IMR-90 (cell line): ENCODE measurements at regions not wholly inside any gene's neighbourhood (a gene's known extent, or its start where the extent isn't known, plus 50 kb on each side); places are given as distances from the start of the nearest gene placed in this dataset.

Experiments used
- ATAC-seq: fragments of 200-7000 bp; cut with Tn5 transposase; 2 replicates; pipeline ENCODE4 v1.9.1; 2020; ENCODE audit warnings: low read depth, mild to moderate bottlenecking, moderate library complexity
- BruUV-seq: library from RNA; stranded (reverse); fragments of 400-500 nt; replicated peaks from 2 replicates; lab custom pipeline; 2021; lab: Mats Ljungman, UMichigan
- CTCF ChIA-PET: fragments of 300-600 bp; formaldehyde crosslinking; extraction: SDS; loops from one replicate; lab custom pipeline; 2021; ENCODE audit warnings: antibody characterized with exemption; lab: Yijun Ruan, JAX
- POLR2A ChIA-PET: fragments of 300-600 bp; sonication (Branson Sonifier 250); formaldehyde crosslinking; loops from one replicate; lab custom pipeline; 2022; ENCODE audit warnings: antibody characterized with exemption; ENCODE audit not compliant: unreplicated experiment; lab: Charles Lee
- DNase-seq: peaks from one replicate; pipeline ENCODE4 v3.0.0; 2013
- H2AFZ ChIP-seq: replicated peaks from 2 replicates; pipeline ENCODE3; 2013; ENCODE audit warnings: low read length, mild to moderate bottlenecking; ENCODE audit not compliant: poor library complexity
- H2AK5ac ChIP-seq: 2 replicates; pipeline ENCODE4 v1.6.1; 2013; ENCODE audit warnings: low read depth, low read length, inconsistent platforms
- H2AK9ac ChIP-seq: replicated peaks from 2 replicates; pipeline ENCODE3; 2013; ENCODE audit warnings: mild to moderate bottlenecking, low read depth, low read length, moderate library complexity; ENCODE audit not compliant: poor library complexity
- H2BK120ac ChIP-seq: 2 replicates; pipeline ENCODE4 v1.6.1; 2013; ENCODE audit warnings: low read depth, low read length, inconsistent platforms
- H2BK15ac ChIP-seq: 3 replicates; pipeline ENCODE4 v1.6.1; 2013; ENCODE audit warnings: low read depth, low read length, inconsistent platforms
- H2BK20ac ChIP-seq: 2 replicates; pipeline ENCODE4 v1.6.1; 2013; ENCODE audit warnings: low read depth, mild to moderate bottlenecking, inconsistent platforms, low read length, moderate library complexity
- H2BK5ac ChIP-seq: 2 replicates; pipeline ENCODE4 v1.6.1; 2013; ENCODE audit warnings: mild to moderate bottlenecking, low read depth, low read length, inconsistent platforms; ENCODE audit not compliant: poor library complexity, severe bottlenecking
- H3K14ac ChIP-seq: replicated peaks from 2 replicates; pipeline ENCODE4 v1.6.1; 2013; ENCODE audit warnings: low read depth, low read length, inconsistent platforms
- H3K18ac ChIP-seq: 2 replicates; pipeline ENCODE4 v1.6.1; 2013; ENCODE audit warnings: low read depth, low read length, control low read depth
- H3K23ac ChIP-seq: 2 replicates; pipeline ENCODE4 v1.6.1; 2013; ENCODE audit warnings: low read depth, low read length, inconsistent platforms
- H3K27ac ChIP-seq: 2 replicates; pipeline ENCODE4 v1.5.1; 2013; ENCODE audit warnings: mild to moderate bottlenecking, control low read depth, low read length; ENCODE audit not compliant: insufficient read depth
- H3K27me3 ChIP-seq: 2 replicates; pipeline ENCODE4 v1.6.1; 2013; ENCODE audit warnings: low read length; ENCODE audit not compliant: control insufficient read depth, insufficient read depth
- H3K36me3 ChIP-seq: 2 replicates; pipeline ENCODE4 v1.6.1; 2013; ENCODE audit warnings: low read length, mixed read lengths; ENCODE audit not compliant: control insufficient read depth, insufficient read depth
- H3K4ac ChIP-seq: 2 replicates; pipeline ENCODE4 v1.6.1; 2013; ENCODE audit warnings: low read depth, low read length, inconsistent platforms
- H3K4me1 ChIP-seq: 2 replicates; pipeline ENCODE4 v1.6.1; 2013; ENCODE audit warnings: low read length, mixed read lengths; ENCODE audit not compliant: control insufficient read depth, insufficient read depth
- H3K4me2 ChIP-seq: 2 replicates; pipeline ENCODE4 v1.6.1; 2013; ENCODE audit warnings: low read depth, mild to moderate bottlenecking, control low read depth, low read length, moderate library complexity
- H3K4me3 ChIP-seq: 2 replicates; pipeline ENCODE4 v1.5.1; 2013; ENCODE audit warnings: low read depth, mild to moderate bottlenecking, control low read depth, low read length, moderate library complexity; ENCODE audit not compliant: insufficient read depth
- H3K56ac ChIP-seq: 2 replicates; pipeline ENCODE4 v1.6.1; 2013; ENCODE audit warnings: low read length, inconsistent platforms; ENCODE audit not compliant: insufficient read depth; ENCODE audit errors: extremely low read depth
- H3K79me1 ChIP-seq, 2 experiments: 2 replicates each; pipeline ENCODE4 v1.6.1; 2013; ENCODE audit warnings: low read length in 2 of 2, inconsistent platforms in 1 of 2, low read depth in 1 of 2
- H3K9ac ChIP-seq: 2 replicates; pipeline ENCODE4 v1.6.1; 2013; ENCODE audit warnings: low read depth, low read length, control low read depth
- H3K9me1 ChIP-seq: 2 replicates; pipeline ENCODE4 v1.6.1; 2013; ENCODE audit warnings: low read length, inconsistent platforms; ENCODE audit not compliant: insufficient read depth
- H3K9me3 ChIP-seq: 2 replicates; pipeline ENCODE4 v1.6.1; 2013; ENCODE audit warnings: low read length; ENCODE audit not compliant: control insufficient read depth, insufficient read depth
- H4K20me1 ChIP-seq: 2 replicates; pipeline ENCODE4 v1.6.1; 2013; ENCODE audit warnings: low read length, inconsistent platforms; ENCODE audit not compliant: insufficient read depth
- H4K5ac ChIP-seq: 2 replicates; pipeline ENCODE4 v1.6.1; 2013; ENCODE audit warnings: mild to moderate bottlenecking, low read depth, low read length, control low read depth
- H4K8ac ChIP-seq, 2 experiments: 2 replicates each; pipeline ENCODE4 v1.6.1; 2013; ENCODE audit warnings: low read depth in 2 of 2, low read length in 2 of 2, control low read depth in 1 of 2, inconsistent platforms in 1 of 2
- H4K91ac ChIP-seq: 2 replicates; pipeline ENCODE4 v1.6.1; 2013; ENCODE audit warnings: low read depth, low read length, inconsistent platforms; ENCODE audit not compliant: insufficient read depth
- CEBPB ChIP-seq: IDR thresholded peaks from 2 replicates; pipeline ENCODE4 v1.6.1; 2012; ENCODE audit warnings: low read depth, low read length, improper control_type of control experiment
- WGBS, 2 experiments: methylation state at CpG; one replicate each; pipeline versions ENCODE4 v1.1.5 to v1.1.7; 2013; ENCODE audit warnings: missing lambda C conversion rate in 2 of 2; ENCODE audit not compliant: insufficient read length in 1 of 2; ENCODE audit errors: extremely low coverage in 2 of 2; 5-methylcytosine and 5-hydroxymethylcytosine counted together
- dilution Hi-C: fragments of 300-500 bp; cut with HindIII; formaldehyde crosslinking; loops from one replicate; pipeline ENCODE4 v1.14.3; 2018; ENCODE audit warnings: low sequenced_read_pairs; ENCODE audit not compliant: unreplicated experiment
- in situ Hi-C: fragments of 300-500 bp; cut with MboI; formaldehyde crosslinking; loops from 3 replicates; pipeline ENCODE4 v1.14.3; 2019; ENCODE audit warnings: low sequenced_read_pairs, inconsistent platforms, mixed read lengths
- intact Hi-C: fragments of 100-400 bp; cut with micrococcal nuclease; formaldehyde crosslinking; loops from 2 replicates; pipeline ENCODE4 v1.10.0; 2022

GRCh38 chr11:28599656-28600055, 491.5 kb downstream of the METTL15 start:
- dilution Hi-C loops (no loop called here), intact Hi-C loops (no loop called here), in situ Hi-C loops (no loop called here)
- no peak overlapping the region for H3K23ac ChIP-seq
- H3K4ac ChIP-seq = no peak overlapping the region
- no peak overlapping the region for H2AK5ac ChIP-seq
- BruUV-seq = no TSS peak
- H3K36me3 ChIP-seq = no peaks in the 10 kb centered on the region
- H4K20me1 ChIP-seq = no peaks in the 10 kb centered on the region
- no peak overlapping the region for H3K9ac ChIP-seq
- ATAC-seq = no peak
- no peak overlapping the region for H3K14ac ChIP-seq
- DNase-seq = no peak
- no peak overlapping the region for H2BK120ac ChIP-seq
- no peak overlapping the region for H2BK5ac ChIP-seq
- CTCF ChIA-PET = no interaction called here
- H3K9me1 ChIP-seq = no peaks in the 10 kb centered on the region
- H4K5ac ChIP-seq = no peak overlapping the region
- no peak overlapping the region for H3K56ac ChIP-seq
- no peak overlapping the region for H4K91ac ChIP-seq
- no CpG with 5 or more reads among the region's 2 CpGs for WGBS, 2 experiments
- no peaks in the 10 kb centered on the region for H3K4me1 ChIP-seq
- H3K27me3 ChIP-seq = no peaks in the 10 kb centered on the region
- no peak overlapping the region for H2AFZ ChIP-seq
- H3K4me3 ChIP-seq = no peak overlapping the region
- no peaks in the 10 kb centered on the region for H3K79me1 ChIP-seq
- H3K9me3 ChIP-seq = peaks cover 2% of the 10 kb centered on the region; the same call in 1 of the 2 replicates
- H2AK9ac ChIP-seq = no peak overlapping the region
- H3K4me2 ChIP-seq = no peak overlapping the region
- POLR2A ChIA-PET = no interaction called here
- no peak overlapping the region for H2BK20ac ChIP-seq
- 0 out of 3 replicates have a peak overlapping the region, but pooled peaks have one; percentile 28 for H2BK15ac ChIP-seq
- H4K8ac ChIP-seq = no peak overlapping the region
- no peak overlapping the region; the same call in 1 of the 2 replicates for H3K18ac ChIP-seq
- no peak for TF ChIP-seq CEBPB
- no peak overlapping the region for H3K27ac ChIP-seq
